Retinal pigment epithelial cell (primary cell): ENCODE measurements at regions not wholly inside any gene's neighbourhood (a gene's known extent, or its start where the extent isn't known, plus 50 kb on each side); places are given as distances from the start of the nearest gene placed in this dataset.

Source experiments
- DNase-seq: peaks from one replicate; pipeline ENCODE4 v3.0.0-alpha.2; 2010; ENCODE audit warnings: low read depth
- H3K4me3 ChIP-seq: 2 replicates; pipeline ENCODE4 v1.5.1; 2011; ENCODE audit warnings: mild to moderate bottlenecking, low read length, control low read depth, moderate library complexity
- CTCF ChIP-seq: conservative IDR thresholded peaks from 2 replicates; pipeline ENCODE4 v1.5.1; 2011; ENCODE audit warnings: low read depth, low read length, control low read depth, inconsistent platforms

GRCh38 chr2:235165136-235165535 lies 213.3 kb downstream of the SH3BP4 start:
- no peak for DNase-seq
- TF ChIP-seq CTCF: no peak
- H3K4me3 ChIP-seq: no peak overlapping the region

- H3K4me3 ChIP-seq: no peak overlapping the region
- TF ChIP-seq CTCF: no peak
- DNase-seq: no peak
Observed at GRCh38 chr2:235165631-235166030, 213.8 kb downstream of the SH3BP4 start.

- no peak for DNase-seq
- H3K4me3 ChIP-seq: no peak overlapping the region
- TF ChIP-seq CTCF: no peak
Observed at GRCh38 chr2:235168174-235168979, 216.6 kb downstream of the SH3BP4 start.

- no peak for TF ChIP-seq CTCF
- no peak overlapping the region for H3K4me3 ChIP-seq
- DNase-seq: no peak
Observed at GRCh38 chr2:235170016-235170415, 218.2 kb downstream of the SH3BP4 start.

GRCh38 chr2:235170536-235171521 lies 219.0 kb downstream of the SH3BP4 start:
- no peak overlapping the region for H3K4me3 ChIP-seq
- no peak for DNase-seq
- TF ChIP-seq CTCF: peak; percentile 31

GRCh38 chr2:235171550-235172031 lies 219.8 kb downstream of the SH3BP4 start:
- H3K4me3 ChIP-seq: no peak overlapping the region
- DNase-seq: no peak
- no peak for TF ChIP-seq CTCF
